ENCODE measurements at regions not wholly inside any gene's neighbourhood (a gene's known extent, or its start where the extent isn't known, plus 50 kb on each side); places are given as distances from the start of the nearest gene placed in this dataset.

GRCh38 chr15:98113327-98113726, 152.8 kb downstream of the ARRDC4 start:
- no peaks in the 10 kb centered on the region for H3K27me3 Mint-ChIP-seq (ENCODE audit: insufficient read depth, unreplicated experiment)
- POLR2A ChIA-PET, result no interaction called here

DNA sequence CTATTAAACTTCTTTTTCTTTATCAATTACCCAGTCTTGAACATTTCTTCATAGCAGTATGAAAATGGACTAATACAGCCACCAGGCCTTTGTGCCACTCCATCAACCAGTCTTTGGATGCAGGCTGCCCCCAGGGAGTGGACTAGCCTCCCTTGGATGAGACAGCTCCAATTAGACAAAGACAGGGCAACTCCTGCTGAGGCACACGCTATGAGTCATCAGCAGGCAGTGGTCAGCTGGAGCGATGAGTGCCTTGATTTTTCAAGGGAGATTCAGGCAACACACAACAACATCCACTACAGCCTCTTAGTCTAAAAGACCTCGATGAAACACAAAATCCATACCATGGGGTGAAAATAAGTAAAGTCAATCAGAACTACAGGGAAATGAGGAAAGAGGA, 160.1 kb downstream of the ARRDC4 start:
- Mint-ChIP-seq H3K36me3 (ENCODE audit: insufficient read depth, unreplicated experiment) (no peaks in the 10 kb centered on the region), H3K9me3 (ENCODE audit: unreplicated experiment) (peaks cover 8% of the 10 kb centered on the region), H3K27ac (ENCODE audit: unreplicated experiment) (no peak overlapping the region), H3K27me3 (ENCODE audit: insufficient read depth, unreplicated experiment) (peaks cover 14% of the 10 kb centered on the region), H3K4me1 (ENCODE audit: low read depth, unreplicated experiment) (peaks cover 6% of the 10 kb centered on the region), H3K4me3 (ENCODE audit: unreplicated experiment) (no peak overlapping the region)
- Histone ChIP-seq H3K36me3 (ENCODE audit: control insufficient read depth, insufficient read depth, low read length) (no peaks in the 10 kb centered on the region), H3K9me3 (no peaks in the 10 kb centered on the region), H3K4me3 (ENCODE audit: low read depth, low read length) (no peak overlapping the region), H3K4me1 (no peaks in the 10 kb centered on the region), H3K27me3 (replicated peaks; ENCODE audit: control insufficient read depth, insufficient read depth, low read length) (no peaks in the 10 kb centered on the region)
- no TSS peak for BruUV-seq (replicated peaks)
- no peak for DNase-seq
- intact Hi-C loops (cut with micrococcal nuclease; ENCODE audit: unreplicated experiment), result no loop called here
- ChIA-PET CTCF (no interaction called here), POLR2A (no interaction called here)
- TF ChIP-seq CTCF (IDR thresholded peaks at IDR 0.05; ENCODE audit: insufficient read depth in 1 of 2, low read depth in 1 of 2, low read length in 1 of 2, severe bottlenecking in 1 of 2, unreplicated experiment in 1 of 2), result no peak

More at GRCh38 chr15:98113327-98113726, 152.8 kb downstream of the ARRDC4 start:
- Mint-ChIP-seq H3K4me3 (ENCODE audit: unreplicated experiment) (no peak overlapping the region), H3K36me3 (ENCODE audit: insufficient read depth, unreplicated experiment) (no peaks in the 10 kb centered on the region), H3K4me1 (ENCODE audit: low read depth, unreplicated experiment) (no peaks in the 10 kb centered on the region), H3K9me3 (ENCODE audit: unreplicated experiment) (peaks cover under 1% of the 10 kb centered on the region), H3K27ac (ENCODE audit: unreplicated experiment) (no peak overlapping the region)
- TF ChIP-seq CTCF (IDR thresholded peaks at IDR 0.05; ENCODE audit: insufficient read depth in 1 of 2, low read depth in 1 of 2, low read length in 1 of 2, severe bottlenecking in 1 of 2, unreplicated experiment in 1 of 2), result no peak
- Histone ChIP-seq H3K27me3 (replicated peaks; ENCODE audit: control insufficient read depth, insufficient read depth, low read length) (no peaks in the 10 kb centered on the region), H3K4me3 (ENCODE audit: low read depth, low read length) (no peak overlapping the region), H3K9me3 (no peaks in the 10 kb centered on the region), H3K36me3 (ENCODE audit: control insufficient read depth, insufficient read depth, low read length) (no peaks in the 10 kb centered on the region), H3K4me1 (no peaks in the 10 kb centered on the region)
- no peak for DNase-seq
- no TSS peak for BruUV-seq (replicated peaks)
- intact Hi-C loops (cut with micrococcal nuclease; ENCODE audit: unreplicated experiment), result no loop called here
- CTCF ChIA-PET, result no interaction called here

GRCh38 chr15:98121536-98121935, 161.0 kb downstream of the ARRDC4 start:
- CTCF ChIA-PET, result no interaction called here
- intact Hi-C loops (cut with micrococcal nuclease; ENCODE audit: unreplicated experiment), result no loop called here

More at GRCh38 chr15:98121536-98121935, 161.0 kb downstream of the ARRDC4 start:
- Histone ChIP-seq H3K4me1 (no peaks in the 10 kb centered on the region), H3K9me3 (no peaks in the 10 kb centered on the region), H3K27me3 (replicated peaks; ENCODE audit: control insufficient read depth, insufficient read depth, low read length) (no peaks in the 10 kb centered on the region), H3K36me3 (ENCODE audit: control insufficient read depth, insufficient read depth, low read length) (no peaks in the 10 kb centered on the region), H3K4me3 (ENCODE audit: low read depth, low read length) (no peak overlapping the region)
- Mint-ChIP-seq H3K4me3 (ENCODE audit: unreplicated experiment) (no peak overlapping the region), H3K4me1 (ENCODE audit: low read depth, unreplicated experiment) (peaks cover 6% of the 10 kb centered on the region), H3K27me3 (ENCODE audit: insufficient read depth, unreplicated experiment) (peaks cover 14% of the 10 kb centered on the region), H3K36me3 (ENCODE audit: insufficient read depth, unreplicated experiment) (no peaks in the 10 kb centered on the region), H3K27ac (ENCODE audit: unreplicated experiment) (no peak overlapping the region), H3K9me3 (ENCODE audit: unreplicated experiment) (peaks cover 8% of the 10 kb centered on the region)
- BruUV-seq (replicated peaks), result no TSS peak
- DNase-seq, result no peak
- no peak for TF ChIP-seq CTCF (IDR thresholded peaks at IDR 0.05; ENCODE audit: insufficient read depth in 1 of 2, low read depth in 1 of 2, low read length in 1 of 2, severe bottlenecking in 1 of 2, unreplicated experiment in 1 of 2)
- POLR2A ChIA-PET, result no interaction called here

Measured in Caco-2 (cell line).